ENCODE measurements at regions not wholly inside any gene's neighbourhood (a gene's known extent, or its start where the extent isn't known, plus 50 kb on each side); places are given as distances from the start of the nearest gene placed in this dataset.

DNA sequence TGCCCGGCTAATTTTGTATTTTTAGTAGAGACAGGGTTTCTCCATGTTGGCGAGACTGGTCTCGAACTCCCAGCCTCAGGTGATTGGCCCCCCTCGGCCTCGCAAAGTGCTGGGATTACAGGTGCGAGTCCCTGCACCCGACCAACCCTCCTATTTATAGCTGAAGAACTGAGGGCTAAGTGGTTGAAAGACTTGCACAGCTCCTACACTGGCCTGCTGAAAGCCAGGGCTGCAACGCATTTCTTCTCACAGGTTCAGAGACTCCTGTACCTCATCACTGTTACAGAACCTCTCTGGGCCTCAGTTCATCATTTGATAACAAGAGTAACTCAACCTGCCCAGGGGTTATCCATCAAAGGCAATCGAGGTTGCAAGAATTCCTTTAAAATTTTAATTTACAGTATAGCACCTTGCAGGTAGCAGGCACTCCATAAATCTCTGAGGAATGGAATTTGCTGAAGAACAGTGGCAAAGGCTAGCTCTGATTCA lies 626.5 kb upstream of the TBL1XR1 start:
- TF ChIP-seq, protein P1, sequence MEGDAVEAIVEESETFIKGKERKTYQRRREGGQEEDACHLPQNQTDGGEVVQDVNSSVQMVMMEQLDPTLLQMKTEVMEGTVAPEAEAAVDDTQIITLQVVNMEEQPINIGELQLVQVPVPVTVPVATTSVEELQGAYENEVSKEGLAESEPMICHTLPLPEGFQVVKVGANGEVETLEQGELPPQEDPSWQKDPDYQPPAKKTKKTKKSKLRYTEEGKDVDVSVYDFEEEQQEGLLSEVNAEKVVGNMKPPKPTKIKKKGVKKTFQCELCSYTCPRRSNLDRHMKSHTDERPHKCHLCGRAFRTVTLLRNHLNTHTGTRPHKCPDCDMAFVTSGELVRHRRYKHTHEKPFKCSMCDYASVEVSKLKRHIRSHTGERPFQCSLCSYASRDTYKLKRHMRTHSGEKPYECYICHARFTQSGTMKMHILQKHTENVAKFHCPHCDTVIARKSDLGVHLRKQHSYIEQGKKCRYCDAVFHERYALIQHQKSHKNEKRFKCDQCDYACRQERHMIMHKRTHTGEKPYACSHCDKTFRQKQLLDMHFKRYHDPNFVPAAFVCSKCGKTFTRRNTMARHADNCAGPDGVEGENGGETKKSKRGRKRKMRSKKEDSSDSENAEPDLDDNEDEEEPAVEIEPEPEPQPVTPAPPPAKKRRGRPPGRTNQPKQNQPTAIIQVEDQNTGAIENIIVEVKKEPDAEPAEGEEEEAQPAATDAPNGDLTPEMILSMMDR (IDR thresholded peaks at IDR 0.05) = no peak
- TF ChIP-seq POLR2A (IDR thresholded peaks at IDR 0.05) = no peak

All from testis (tissue), 2 donors.